Endodermal cell (in vitro differentiated cells): ENCODE measurements at regions not wholly inside any gene's neighbourhood (a gene's known extent, or its start where the extent isn't known, plus 50 kb on each side); places are given as distances from the start of the nearest gene placed in this dataset.

Experiments used
- DNase-seq: peaks from one replicate; pipeline ENCODE4 v3.0.0-alpha.2; 2017
- H3K27ac ChIP-seq: 2 replicates; pipeline ENCODE4 v1.5.1; 2013; ENCODE audit warnings: mild to moderate bottlenecking, low read depth, low read length, moderate library complexity
- H3K27me3 ChIP-seq: 2 replicates; pipeline ENCODE4 v1.6.1; 2013; ENCODE audit warnings: mild to moderate bottlenecking, low read length, moderate library complexity; ENCODE audit not compliant: insufficient read depth, control insufficient read depth, poor library complexity, severe bottlenecking
- H3K36me3 ChIP-seq: 2 replicates; pipeline ENCODE4 v1.7.0; 2013; ENCODE audit warnings: mild to moderate bottlenecking, low read length, moderate library complexity; ENCODE audit not compliant: control insufficient read depth, insufficient read depth
- H3K4me1 ChIP-seq: one replicate; pipeline ENCODE4 v1.7.0; 2013; ENCODE audit warnings: low read length; ENCODE audit not compliant: control insufficient read depth, insufficient read depth
- H3K4me3 ChIP-seq: 2 replicates; pipeline ENCODE4 v1.5.1; 2013; ENCODE audit warnings: mild to moderate bottlenecking, low read length, moderate library complexity
- H3K9ac ChIP-seq: 2 replicates; pipeline ENCODE4 v1.6.1; 2013; ENCODE audit warnings: mild to moderate bottlenecking, low read length, moderate library complexity; ENCODE audit not compliant: poor library complexity, severe bottlenecking; ENCODE audit errors: extremely low read depth
- H3K9me3 ChIP-seq: 2 replicates; pipeline ENCODE4 v1.6.1; 2013; ENCODE audit warnings: mild to moderate bottlenecking, low read length, moderate library complexity; ENCODE audit not compliant: control insufficient read depth
- H3K27ac Mint-ChIP-seq: 2 replicates; pipeline ENCODE4 v1.8.0; 2020; ENCODE audit warnings: mixed read lengths
- H3K27me3 Mint-ChIP-seq: 2 replicates; pipeline ENCODE4 v1.8.0; 2021; ENCODE audit warnings: mild to moderate bottlenecking, mixed read lengths; ENCODE audit not compliant: insufficient read depth
- H3K36me3 Mint-ChIP-seq: 2 replicates; pipeline ENCODE4 v1.8.0; 2020; ENCODE audit warnings: low read depth, mixed read lengths
- H3K4me1 Mint-ChIP-seq: 2 replicates; pipeline ENCODE4 v1.8.0; 2020; ENCODE audit warnings: mixed read lengths
- H3K4me3 Mint-ChIP-seq: 2 replicates; pipeline ENCODE4 v1.8.0; 2020; ENCODE audit warnings: mild to moderate bottlenecking, moderate library complexity, mixed read lengths
- H3K9me3 Mint-ChIP-seq: 2 replicates; pipeline ENCODE4 v1.8.0; 2020; ENCODE audit warnings: mild to moderate bottlenecking, mixed read lengths
- CTCF ChIP-seq: fragments of 200-600 bp; sonication (generic); conservative IDR thresholded peaks from 2 replicates; pipeline ENCODE4 v1.5.0; 2021; ENCODE audit warnings: antibody characterized with exemption, mild to moderate bottlenecking
- WGBS, 2 experiments: methylation state at CpG; one replicate each; pipeline versions ENCODE4 v1.1.5 to v1.1.7; 2013; ENCODE audit warnings: missing lambda C conversion rate in 2 of 2, mixed read lengths in 1 of 2; ENCODE audit not compliant: insufficient coverage in 1 of 2, insufficient read length in 1 of 2; 5-methylcytosine and 5-hydroxymethylcytosine counted together

- Histone ChIP-seq H3K27ac (no peak overlapping the region), H3K4me1 (peaks cover under 1% of the 10 kb centered on the region), H3K4me3 (no peak overlapping the region), H3K9me3 (no peaks in the 10 kb centered on the region), H3K9ac (no peak overlapping the region), H3K36me3 (no peaks in the 10 kb centered on the region), H3K27me3 (no peaks in the 10 kb centered on the region)
- no peaks in the 10 kb centered on the region for H3K9me3 Mint-ChIP-seq
- no peak for TF ChIP-seq CTCF
- no peak overlapping the region for H3K27ac Mint-ChIP-seq
- WGBS, 2 experiments = 93 to 96% methylated on average over 3 of the region's 3 CpGs
- no peak for DNase-seq
- H3K36me3 Mint-ChIP-seq = no peaks in the 10 kb centered on the region
- H3K4me3 Mint-ChIP-seq = no peak overlapping the region
- H3K4me1 Mint-ChIP-seq = peaks cover 4% of the 10 kb centered on the region
- H3K27me3 Mint-ChIP-seq = no peaks in the 10 kb centered on the region
Measured at GRCh38 chr4:36753048-36753447, 471.6 kb downstream of the DTHD1 start.

- DNase-seq = peak; percentile 55
- no peaks in the 10 kb centered on the region for H3K9me3 Mint-ChIP-seq
Measured at GRCh38 chr4:36757580-36758311, 476.3 kb downstream of the DTHD1 start.

GRCh38 chr4:36758312-36759178 is 477.1 kb downstream of the DTHD1 start:
- Mint-ChIP-seq H3K4me3 (no peak overlapping the region), H3K36me3 (no peaks in the 10 kb centered on the region), H3K9me3 (no peaks in the 10 kb centered on the region), H3K27ac (peak overlapping the region; percentile 23), H3K27me3 (peaks cover 2% of the 10 kb centered on the region), H3K4me1 (peaks cover 18% of the 10 kb centered on the region)
- Histone ChIP-seq H3K4me1 (peaks cover 10% of the 10 kb centered on the region), H3K4me3 (no peak overlapping the region), H3K9me3 (no peaks in the 10 kb centered on the region), H3K9ac (no peak overlapping the region), H3K27me3 (no peaks in the 10 kb centered on the region), H3K27ac (no peak overlapping the region), H3K36me3 (no peaks in the 10 kb centered on the region)
- no peak for TF ChIP-seq CTCF
- DNase-seq = peak; percentile 61
- 50 to 61% methylated on average over 4 to 9 of the region's 9 CpGs for WGBS, 2 experiments

More at GRCh38 chr4:36757580-36758311, 476.3 kb downstream of the DTHD1 start:
- H3K4me1 Mint-ChIP-seq = peaks cover 18% of the 10 kb centered on the region
- no peak overlapping the region for H3K9ac ChIP-seq
- no peak for TF ChIP-seq CTCF
- peaks cover 10% of the 10 kb centered on the region for H3K4me1 ChIP-seq
- no peaks in the 10 kb centered on the region for H3K36me3 ChIP-seq
- no peak overlapping the region for H3K27ac Mint-ChIP-seq
- WGBS, 2 experiments = 74 to 77% methylated on average over 3 of the region's 3 CpGs
- no peak overlapping the region for H3K27ac ChIP-seq
- H3K4me3 ChIP-seq = no peak overlapping the region
- H3K27me3 Mint-ChIP-seq = peaks cover 2% of the 10 kb centered on the region
- H3K27me3 ChIP-seq = no peaks in the 10 kb centered on the region
- no peaks in the 10 kb centered on the region for H3K36me3 Mint-ChIP-seq
- H3K9me3 ChIP-seq = no peaks in the 10 kb centered on the region
- no peak overlapping the region for H3K4me3 Mint-ChIP-seq
